ENCODE measurements at regions not wholly inside any gene's neighbourhood (a gene's known extent, or its start where the extent isn't known, plus 50 kb on each side); places are given as distances from the start of the nearest gene placed in this dataset.
"Not testable (repeated sequence)": the region's sequence is repeated elsewhere in the genome, so short reads cannot be mapped to it uniquely, and the experiment has no call there.

GRCh38 chr2:97431169-97431725 is 158.4 kb downstream of the ANKRD36B start:
- H3K4me1 ChIP-seq (ENCODE audit: insufficient read depth, low read length); H2AFZ ChIP-seq (ENCODE audit: low read length); H3K36me3 ChIP-seq (ENCODE audit: insufficient read depth, low read length); H3K9me3 ChIP-seq (ENCODE audit: low read depth, low read length); H3K27me3 ChIP-seq (ENCODE audit: insufficient read depth, low read length); H3K4me2 ChIP-seq (ENCODE audit: insufficient read depth, low read length); H4K20me1 ChIP-seq (ENCODE audit: insufficient read depth, low read length); DNase-seq (ENCODE audit: insufficient read length, low spot score, missing footprints); H3K4me3 ChIP-seq (ENCODE audit: insufficient read depth, low read length); H3K79me2 ChIP-seq (ENCODE audit: insufficient read depth, low read length); H3K27ac ChIP-seq (ENCODE audit: low read depth, low read length): not testable (repeated sequence)

- not testable (repeated sequence) for H2AFZ ChIP-seq (ENCODE audit: low read length); H3K9me3 ChIP-seq (ENCODE audit: low read depth, low read length); H4K20me1 ChIP-seq (ENCODE audit: insufficient read depth, low read length); H3K27me3 ChIP-seq (ENCODE audit: insufficient read depth, low read length); H3K4me2 ChIP-seq (ENCODE audit: insufficient read depth, low read length); H3K79me2 ChIP-seq (ENCODE audit: insufficient read depth, low read length); H3K4me1 ChIP-seq (ENCODE audit: insufficient read depth, low read length); H3K36me3 ChIP-seq (ENCODE audit: insufficient read depth, low read length); H3K27ac ChIP-seq (ENCODE audit: low read depth, low read length); H3K4me3 ChIP-seq (ENCODE audit: insufficient read depth, low read length); DNase-seq (ENCODE audit: insufficient read length, low spot score, missing footprints)
These were observed 167.3 kb downstream of the ANKRD36B start for GRCh38 chr2:97422376-97422775.

DNA sequence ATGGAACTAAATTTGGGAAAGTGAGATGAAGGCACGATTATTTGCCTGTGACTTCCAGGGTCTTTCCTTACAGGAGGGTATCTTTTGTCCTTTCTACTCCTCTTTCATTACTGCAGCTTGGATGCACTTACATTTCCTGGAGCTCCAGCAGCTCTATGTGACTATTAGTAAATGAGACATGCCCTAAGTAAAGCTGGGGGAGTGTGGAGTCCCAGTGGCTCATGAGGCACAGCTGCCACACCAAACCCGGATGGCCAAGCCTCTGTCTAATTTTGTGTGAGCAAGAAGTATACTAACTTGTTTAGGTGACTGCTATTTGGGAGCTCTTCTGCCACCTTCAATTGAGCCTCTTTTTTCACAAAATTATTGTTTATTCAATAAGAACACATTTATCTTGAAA is 183.3 kb downstream of the ANKRD36B start:
- not testable (repeated sequence) for H3K4me1 ChIP-seq (ENCODE audit: insufficient read depth, low read length); H3K4me2 ChIP-seq (ENCODE audit: insufficient read depth, low read length); H3K27ac ChIP-seq (ENCODE audit: low read depth, low read length); H3K27me3 ChIP-seq (ENCODE audit: insufficient read depth, low read length); H4K20me1 ChIP-seq (ENCODE audit: insufficient read depth, low read length); H3K79me2 ChIP-seq (ENCODE audit: insufficient read depth, low read length); DNase-seq (ENCODE audit: insufficient read length, low spot score, missing footprints); H2AFZ ChIP-seq (ENCODE audit: low read length); H3K36me3 ChIP-seq (ENCODE audit: insufficient read depth, low read length); H3K4me3 ChIP-seq (ENCODE audit: insufficient read depth, low read length); H3K9me3 ChIP-seq (ENCODE audit: low read depth, low read length)

GRCh38 chr2:97405172-97405737 is 184.4 kb downstream of the ANKRD36B start:
- not testable (repeated sequence) for H3K79me2 ChIP-seq (ENCODE audit: insufficient read depth, low read length); H3K27me3 ChIP-seq (ENCODE audit: insufficient read depth, low read length); H3K4me2 ChIP-seq (ENCODE audit: insufficient read depth, low read length); H3K9me3 ChIP-seq (ENCODE audit: low read depth, low read length); H4K20me1 ChIP-seq (ENCODE audit: insufficient read depth, low read length); H2AFZ ChIP-seq (ENCODE audit: low read length); DNase-seq (ENCODE audit: insufficient read length, low spot score, missing footprints); H3K27ac ChIP-seq (ENCODE audit: low read depth, low read length); H3K4me1 ChIP-seq (ENCODE audit: insufficient read depth, low read length); H3K36me3 ChIP-seq (ENCODE audit: insufficient read depth, low read length); H3K4me3 ChIP-seq (ENCODE audit: insufficient read depth, low read length)

GRCh38 chr2:97402678-97403077 is 187.0 kb downstream of the ANKRD36B start:
- not testable (repeated sequence) for H3K4me2 ChIP-seq (ENCODE audit: insufficient read depth, low read length); H3K27ac ChIP-seq (ENCODE audit: low read depth, low read length); H3K36me3 ChIP-seq (ENCODE audit: insufficient read depth, low read length); H2AFZ ChIP-seq (ENCODE audit: low read length); H4K20me1 ChIP-seq (ENCODE audit: insufficient read depth, low read length); H3K4me1 ChIP-seq (ENCODE audit: insufficient read depth, low read length); H3K27me3 ChIP-seq (ENCODE audit: insufficient read depth, low read length); H3K4me3 ChIP-seq (ENCODE audit: insufficient read depth, low read length); H3K79me2 ChIP-seq (ENCODE audit: insufficient read depth, low read length); H3K9me3 ChIP-seq (ENCODE audit: low read depth, low read length); DNase-seq (ENCODE audit: insufficient read length, low spot score, missing footprints)

DNA sequence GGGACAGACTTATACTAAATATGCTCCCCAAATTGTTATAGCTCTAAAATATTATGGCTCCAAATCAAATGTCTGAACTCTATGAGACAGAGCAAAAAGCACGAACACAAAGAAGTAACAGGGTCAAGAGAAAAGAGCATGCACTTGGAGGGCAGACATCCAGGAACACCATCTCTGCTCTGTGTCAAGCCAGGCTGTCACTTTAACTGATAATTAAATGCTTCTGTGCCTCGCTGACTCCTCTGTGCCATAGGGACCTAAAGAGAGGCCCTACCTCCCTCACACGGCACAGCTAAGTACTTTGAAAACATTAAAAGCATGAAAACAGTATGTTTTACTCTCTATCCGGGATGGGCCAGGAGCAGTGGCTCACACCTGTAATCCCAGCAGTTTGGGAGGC is 194.0 kb downstream of the ANKRD36B start:
- not testable (repeated sequence) for DNase-seq (ENCODE audit: insufficient read length, low spot score, missing footprints); H3K27me3 ChIP-seq (ENCODE audit: insufficient read depth, low read length); H3K9me3 ChIP-seq (ENCODE audit: low read depth, low read length); H4K20me1 ChIP-seq (ENCODE audit: insufficient read depth, low read length); H3K4me3 ChIP-seq (ENCODE audit: insufficient read depth, low read length); H2AFZ ChIP-seq (ENCODE audit: low read length); H3K27ac ChIP-seq (ENCODE audit: low read depth, low read length); H3K79me2 ChIP-seq (ENCODE audit: insufficient read depth, low read length); H3K36me3 ChIP-seq (ENCODE audit: insufficient read depth, low read length); H3K4me1 ChIP-seq (ENCODE audit: insufficient read depth, low read length); H3K4me2 ChIP-seq (ENCODE audit: insufficient read depth, low read length)

GRCh38 chr2:97385803-97386202 is 203.9 kb downstream of the ANKRD36B start:
- not testable (repeated sequence) for H3K4me1 ChIP-seq (ENCODE audit: insufficient read depth, low read length); H4K20me1 ChIP-seq (ENCODE audit: insufficient read depth, low read length); H3K4me3 ChIP-seq (ENCODE audit: insufficient read depth, low read length); H3K9me3 ChIP-seq (ENCODE audit: low read depth, low read length); H3K27me3 ChIP-seq (ENCODE audit: insufficient read depth, low read length); H3K79me2 ChIP-seq (ENCODE audit: insufficient read depth, low read length); H3K36me3 ChIP-seq (ENCODE audit: insufficient read depth, low read length); H3K27ac ChIP-seq (ENCODE audit: low read depth, low read length); H3K4me2 ChIP-seq (ENCODE audit: insufficient read depth, low read length); DNase-seq (ENCODE audit: insufficient read length, low spot score, missing footprints); H2AFZ ChIP-seq (ENCODE audit: low read length)

- H3K36me3 ChIP-seq (ENCODE audit: insufficient read depth, low read length); H3K79me2 ChIP-seq (ENCODE audit: insufficient read depth, low read length); H3K9me3 ChIP-seq (ENCODE audit: low read depth, low read length); H3K27me3 ChIP-seq (ENCODE audit: insufficient read depth, low read length); H2AFZ ChIP-seq (ENCODE audit: low read length); H4K20me1 ChIP-seq (ENCODE audit: insufficient read depth, low read length); H3K27ac ChIP-seq (ENCODE audit: low read depth, low read length); DNase-seq (ENCODE audit: insufficient read length, low spot score, missing footprints); H3K4me2 ChIP-seq (ENCODE audit: insufficient read depth, low read length); H3K4me3 ChIP-seq (ENCODE audit: insufficient read depth, low read length); H3K4me1 ChIP-seq (ENCODE audit: insufficient read depth, low read length): not testable (repeated sequence)
These were observed 213.8 kb downstream of the ANKRD36B start for GRCh38 chr2:97375913-97376312.

DNA sequence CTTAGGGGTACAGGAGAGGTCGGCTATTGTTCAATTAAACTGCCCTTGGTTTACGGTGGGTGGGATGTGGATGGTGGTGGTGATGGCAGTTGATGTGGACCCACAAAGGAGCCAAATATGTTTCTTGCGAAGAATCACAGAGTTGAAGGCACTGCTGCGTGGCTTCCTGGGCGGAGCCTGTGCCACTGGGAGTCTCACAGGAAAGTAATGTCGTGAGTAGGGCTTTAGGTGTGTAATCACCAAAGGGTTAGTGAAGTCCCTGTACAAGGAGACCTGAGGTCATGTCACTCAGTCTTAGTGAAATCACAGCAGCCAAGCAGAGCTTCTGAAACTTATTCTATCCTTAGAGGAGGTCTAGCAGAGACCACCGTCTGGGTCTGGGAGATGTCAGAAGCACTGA is 215.3 kb downstream of the ANKRD36B start:
- H4K20me1 ChIP-seq (ENCODE audit: insufficient read depth, low read length); H3K27ac ChIP-seq (ENCODE audit: low read depth, low read length); H3K36me3 ChIP-seq (ENCODE audit: insufficient read depth, low read length); H3K27me3 ChIP-seq (ENCODE audit: insufficient read depth, low read length); DNase-seq (ENCODE audit: insufficient read length, low spot score, missing footprints); H3K4me2 ChIP-seq (ENCODE audit: insufficient read depth, low read length); H3K9me3 ChIP-seq (ENCODE audit: low read depth, low read length); H3K4me1 ChIP-seq (ENCODE audit: insufficient read depth, low read length); H3K4me3 ChIP-seq (ENCODE audit: insufficient read depth, low read length); H3K79me2 ChIP-seq (ENCODE audit: insufficient read depth, low read length); H2AFZ ChIP-seq (ENCODE audit: low read length): not testable (repeated sequence)

Data from osteoblast (primary cell).